ENCODE measurements at regions not wholly inside any gene's neighbourhood (a gene's known extent, or its start where the extent isn't known, plus 50 kb on each side); places are given as distances from the start of the nearest gene placed in this dataset.

DNA sequence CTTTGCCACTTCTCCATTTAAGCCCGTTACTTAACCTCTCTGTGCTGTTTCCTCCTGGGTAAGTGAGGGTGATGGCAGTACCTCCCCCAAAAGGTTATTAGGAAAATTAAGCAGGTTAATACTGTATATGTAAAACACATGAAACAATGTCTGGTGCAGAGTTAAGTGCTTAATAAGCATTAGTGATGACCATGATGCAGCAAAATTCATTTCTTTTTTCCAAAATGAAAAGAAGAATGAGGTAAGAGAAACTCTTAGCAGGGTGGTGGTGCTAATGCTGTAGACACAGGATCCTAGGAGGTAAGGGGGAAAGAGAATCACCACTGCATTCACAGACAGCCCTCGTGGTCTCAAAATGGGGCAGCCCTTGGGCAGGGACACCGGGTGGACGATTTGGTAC, 115.1 kb upstream of the RAI14 start:
- H3K79me2 ChIP-seq (replicated peaks; ENCODE audit: insufficient read depth, low read length), result no peaks in the 10 kb centered on the region
- H3K4me3 ChIP-seq (ENCODE audit: low read length), result no peak overlapping the region
- H3K9ac ChIP-seq (ENCODE audit: low read length), result no peak overlapping the region
- no peaks in the 10 kb centered on the region for H3K36me3 ChIP-seq (ENCODE audit: insufficient read depth, low read length)
- no peak overlapping the region for H3K27ac ChIP-seq (ENCODE audit: low read length)
- TF ChIP-seq POLR2AphosphoS5 (IDR thresholded peaks at IDR 0.05) (no peak), EP300 (conservative IDR thresholded peaks at IDR 0.05; ENCODE audit: poor library complexity, severe bottlenecking) (no peak), RAD21 (conservative IDR thresholded peaks at IDR 0.05) (no peak), SMC3 (conservative IDR thresholded peaks at IDR 0.05; ENCODE audit: poor library complexity) (no peak), EZH2 (IDR thresholded peaks at IDR 0.05; ENCODE audit: borderline replicate concordance, insufficient read depth, low read length, poor library complexity, severe bottlenecking) (no peak), MXI1 (conservative IDR thresholded peaks at IDR 0.05; ENCODE audit: poor library complexity, severe bottlenecking) (no peak), TAF1 (IDR thresholded peaks at IDR 0.05; ENCODE audit: low read depth) (no peak)
- TF ChIP-seq, protein P1, sequence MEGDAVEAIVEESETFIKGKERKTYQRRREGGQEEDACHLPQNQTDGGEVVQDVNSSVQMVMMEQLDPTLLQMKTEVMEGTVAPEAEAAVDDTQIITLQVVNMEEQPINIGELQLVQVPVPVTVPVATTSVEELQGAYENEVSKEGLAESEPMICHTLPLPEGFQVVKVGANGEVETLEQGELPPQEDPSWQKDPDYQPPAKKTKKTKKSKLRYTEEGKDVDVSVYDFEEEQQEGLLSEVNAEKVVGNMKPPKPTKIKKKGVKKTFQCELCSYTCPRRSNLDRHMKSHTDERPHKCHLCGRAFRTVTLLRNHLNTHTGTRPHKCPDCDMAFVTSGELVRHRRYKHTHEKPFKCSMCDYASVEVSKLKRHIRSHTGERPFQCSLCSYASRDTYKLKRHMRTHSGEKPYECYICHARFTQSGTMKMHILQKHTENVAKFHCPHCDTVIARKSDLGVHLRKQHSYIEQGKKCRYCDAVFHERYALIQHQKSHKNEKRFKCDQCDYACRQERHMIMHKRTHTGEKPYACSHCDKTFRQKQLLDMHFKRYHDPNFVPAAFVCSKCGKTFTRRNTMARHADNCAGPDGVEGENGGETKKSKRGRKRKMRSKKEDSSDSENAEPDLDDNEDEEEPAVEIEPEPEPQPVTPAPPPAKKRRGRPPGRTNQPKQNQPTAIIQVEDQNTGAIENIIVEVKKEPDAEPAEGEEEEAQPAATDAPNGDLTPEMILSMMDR (IDR thresholded peaks at IDR 0.05; ENCODE audit: poor library complexity, severe bottlenecking), result no peak
- TF ChIP-seq, protein P2, sequence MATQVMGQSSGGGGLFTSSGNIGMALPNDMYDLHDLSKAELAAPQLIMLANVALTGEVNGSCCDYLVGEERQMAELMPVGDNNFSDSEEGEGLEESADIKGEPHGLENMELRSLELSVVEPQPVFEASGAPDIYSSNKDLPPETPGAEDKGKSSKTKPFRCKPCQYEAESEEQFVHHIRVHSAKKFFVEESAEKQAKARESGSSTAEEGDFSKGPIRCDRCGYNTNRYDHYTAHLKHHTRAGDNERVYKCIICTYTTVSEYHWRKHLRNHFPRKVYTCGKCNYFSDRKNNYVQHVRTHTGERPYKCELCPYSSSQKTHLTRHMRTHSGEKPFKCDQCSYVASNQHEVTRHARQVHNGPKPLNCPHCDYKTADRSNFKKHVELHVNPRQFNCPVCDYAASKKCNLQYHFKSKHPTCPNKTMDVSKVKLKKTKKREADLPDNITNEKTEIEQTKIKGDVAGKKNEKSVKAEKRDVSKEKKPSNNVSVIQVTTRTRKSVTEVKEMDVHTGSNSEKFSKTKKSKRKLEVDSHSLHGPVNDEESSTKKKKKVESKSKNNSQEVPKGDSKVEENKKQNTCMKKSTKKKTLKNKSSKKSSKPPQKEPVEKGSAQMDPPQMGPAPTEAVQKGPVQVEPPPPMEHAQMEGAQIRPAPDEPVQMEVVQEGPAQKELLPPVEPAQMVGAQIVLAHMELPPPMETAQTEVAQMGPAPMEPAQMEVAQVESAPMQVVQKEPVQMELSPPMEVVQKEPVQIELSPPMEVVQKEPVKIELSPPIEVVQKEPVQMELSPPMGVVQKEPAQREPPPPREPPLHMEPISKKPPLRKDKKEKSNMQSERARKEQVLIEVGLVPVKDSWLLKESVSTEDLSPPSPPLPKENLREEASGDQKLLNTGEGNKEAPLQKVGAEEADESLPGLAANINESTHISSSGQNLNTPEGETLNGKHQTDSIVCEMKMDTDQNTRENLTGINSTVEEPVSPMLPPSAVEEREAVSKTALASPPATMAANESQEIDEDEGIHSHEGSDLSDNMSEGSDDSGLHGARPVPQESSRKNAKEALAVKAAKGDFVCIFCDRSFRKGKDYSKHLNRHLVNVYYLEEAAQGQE (IDR thresholded peaks at IDR 0.05; ENCODE audit: borderline replicate concordance), result no peak
- no peaks in the 10 kb centered on the region for H3F3A ChIP-seq (ENCODE audit: insufficient read depth, low read length, poor library complexity, severe bottlenecking)
- no peak overlapping the region for H3K4me2 ChIP-seq (ENCODE audit: low read length)
- no peaks in the 10 kb centered on the region for H3K27me3 ChIP-seq (ENCODE audit: insufficient read depth, low read depth, low read length)
- no peaks in the 10 kb centered on the region for H3K9me3 ChIP-seq (ENCODE audit: low read length)
- H4K20me1 ChIP-seq (ENCODE audit: insufficient read depth), result no peaks in the 10 kb centered on the region
- H3K9me2 ChIP-seq (ENCODE audit: insufficient read depth, low read length), result no peaks in the 10 kb centered on the region
- no peak overlapping the region for H2AFZ ChIP-seq (ENCODE audit: low read depth, low read length)

DNA sequence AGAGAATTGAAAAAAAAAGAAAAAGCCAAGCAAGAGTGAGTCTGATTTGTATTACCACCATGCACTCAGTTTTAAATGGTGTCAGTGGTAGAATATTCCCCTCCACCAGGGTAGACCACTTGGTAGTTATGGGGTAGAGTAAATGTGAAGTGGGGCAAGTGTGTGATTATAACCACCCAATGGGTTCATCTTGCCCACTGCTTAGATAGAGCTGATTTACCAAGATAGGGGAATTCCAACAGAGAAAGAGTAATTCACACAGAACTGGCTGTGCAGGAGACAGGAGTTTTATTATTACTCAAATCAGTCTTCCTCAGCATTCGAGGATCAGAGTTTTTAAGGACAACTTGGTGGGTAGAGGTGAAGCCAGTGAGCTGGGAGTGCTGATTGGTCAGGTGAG, 113.3 kb upstream of the RAI14 start:
- Histone ChIP-seq H3K9me3 (ENCODE audit: low read length) (no peaks in the 10 kb centered on the region), H3K4me2 (ENCODE audit: low read length) (no peak overlapping the region), H3K36me3 (ENCODE audit: insufficient read depth, low read length) (no peaks in the 10 kb centered on the region), H2AFZ (ENCODE audit: low read depth, low read length) (no peak overlapping the region), H3K27me3 (ENCODE audit: insufficient read depth, low read depth, low read length) (no peaks in the 10 kb centered on the region), H3K79me2 (replicated peaks; ENCODE audit: insufficient read depth, low read length) (no peaks in the 10 kb centered on the region), H4K20me1 (ENCODE audit: insufficient read depth) (no peaks in the 10 kb centered on the region), H3K9ac (ENCODE audit: low read length) (no peak overlapping the region), H3K4me3 (ENCODE audit: low read length) (no peak overlapping the region), H3K9me2 (ENCODE audit: insufficient read depth, low read length) (no peaks in the 10 kb centered on the region), H3K27ac (ENCODE audit: low read length) (no peak overlapping the region), H3F3A (ENCODE audit: insufficient read depth, low read length, poor library complexity, severe bottlenecking) (no peaks in the 10 kb centered on the region)
- TF ChIP-seq POLR2AphosphoS5 (IDR thresholded peaks at IDR 0.05), result no peak
- TF ChIP-seq EZH2 (IDR thresholded peaks at IDR 0.05; ENCODE audit: borderline replicate concordance, insufficient read depth, low read length, poor library complexity, severe bottlenecking), result no peak
- TF ChIP-seq RAD21 (conservative IDR thresholded peaks at IDR 0.05), result no peak
- TF ChIP-seq EP300 (conservative IDR thresholded peaks at IDR 0.05; ENCODE audit: poor library complexity, severe bottlenecking), result no peak
- TF ChIP-seq, protein P1 (IDR thresholded peaks at IDR 0.05; ENCODE audit: poor library complexity, severe bottlenecking), result no peak
- no peak for TF ChIP-seq SMC3 (conservative IDR thresholded peaks at IDR 0.05; ENCODE audit: poor library complexity)
- TF ChIP-seq, protein P2 (IDR thresholded peaks at IDR 0.05; ENCODE audit: borderline replicate concordance), result no peak
- no peak for TF ChIP-seq TAF1 (IDR thresholded peaks at IDR 0.05; ENCODE audit: low read depth)
- no peak for TF ChIP-seq MXI1 (conservative IDR thresholded peaks at IDR 0.05; ENCODE audit: poor library complexity, severe bottlenecking)

Data from neural cell (in vitro differentiated cells).